Pancreas (tissue), 10 donors: ENCODE measurements at regions not wholly inside any gene's neighbourhood (a gene's known extent, or its start where the extent isn't known, plus 50 kb on each side); places are given as distances from the start of the nearest gene placed in this dataset.
"Not testable (repeated sequence)": the region's sequence is repeated elsewhere in the genome, so short reads cannot be mapped to it uniquely, and the experiment has no call there.

Experiments used
- ATAC-seq, 4 donors: fragments of 200-7000 bp; cut with Tn5 transposase; one replicate each; pipeline versions ENCODE4 v1.8.0 to v1.9.1; 2020; ENCODE audit warnings: mild to moderate bottlenecking in 4 of 4, moderate library complexity in 4 of 4
- DNase-seq, 6 donors: peaks; one replicate each; pipeline ENCODE4 v3.0.0-alpha.2; 2020
- FAIRE-seq: peaks from 2 replicates; lab custom pipeline; 2012; peaks lifted over from hg19 to GRCh38; lab: Jason Lieb, UNC
- H3K27ac ChIP-seq, 4 donors: fragments of 200-600 bp; sonication (generic); 1 replicate in 3 of 4; 2 replicates in 1 of 4; pipeline versions ENCODE4 v1.5.0 to v1.8.0; 2020
- H3K27me3 ChIP-seq, 4 donors: fragments of 200-600 bp; one replicate each; pipeline ENCODE4 v1.8.0; 2021
- H3K36me3 ChIP-seq, 3 donors: fragments of 200-600 bp; sonication (generic) in 1 of 3; one replicate each; pipeline versions ENCODE4 v1.5.0 to v1.8.0; 2020 to 2021
- H3K4me1 ChIP-seq, 3 donors: fragments of 200-600 bp; one replicate each; pipeline ENCODE4 v1.8.0; 2021
- H3K4me3 ChIP-seq, 4 donors: fragments of 200-600 bp; sonication (generic) in 2 of 4; one replicate each; pipeline versions ENCODE4 v1.5.0 to v1.8.0; 2020 to 2021
- H3K9me3 ChIP-seq, 4 donors: fragments of 200-600 bp; one replicate each; pipeline ENCODE4 v1.8.0; 2021
- WGBS, 2 donors: extraction: QIAGEN DNeasy Blood & Tissue Kit; methylation state at CpG; one replicate each; pipeline ENCODE4 v1.1.7; 2013; 5-methylcytosine and 5-hydroxymethylcytosine counted together
- intact Hi-C, 3 donors: fragments of 100-400 bp; cut with DNase I; formaldehyde crosslinking; loops; one replicate each; pipeline versions ENCODE4 v1.11.1 to v1.14.2; 2022
- TF ChIP-seq, protein P1 (sequence below), 4 donors: fragments of 200-600 bp; sonication (generic) in 3 of 4; IDR thresholded peaks; one replicate each; pipeline versions ENCODE4 v1.5.0 to v1.8.0; 2021; ENCODE audit warnings: antibody characterized with exemption in 4 of 4
- donor health status: healthy with polysubstance abuse.
- donor health status: DM: no; HTN: no; CAD: no; lungs with moderate emphysema.
- donor health status: DM: no; HTN: no; CAD: no.
- donor health status: control.
- donor health status: control.
- donor health status: Bipolar disorder and iron deficiency.
- donor health status: DM: yes; HTN: yes; CAD: no.
- donor health status: DM: no; HTN: no; CAD: no.
- donor health status: DM: no; HTN: no; CAD: no.
- donor health status: DM: yes; HTN: yes; CAD: no.

DNA sequence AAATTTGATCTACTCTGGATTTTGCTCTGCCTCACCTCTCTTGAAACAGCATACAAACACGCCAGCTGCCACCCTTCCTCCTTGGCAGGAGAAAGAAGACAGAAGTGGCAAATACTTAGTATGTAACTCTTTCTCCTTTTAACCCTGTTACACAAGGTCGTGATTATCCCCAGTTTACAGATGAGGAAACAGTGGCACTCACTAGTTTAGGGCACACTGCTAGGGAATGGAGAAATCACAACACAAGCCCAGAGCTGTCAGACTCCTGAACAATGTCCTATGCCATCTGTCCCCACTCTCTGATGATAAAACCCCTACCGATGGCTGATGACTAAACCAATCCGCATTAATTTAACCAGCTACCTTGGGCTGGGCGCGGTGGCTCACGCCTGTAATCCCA, 79.7 kb downstream of the FGD2 start:
- Histone ChIP-seq H3K4me3 (no peak overlapping the region), H3K27ac (no peak overlapping the region), H3K36me3 (no peaks in the 10 kb centered on the region), H3K4me1 (peaks cover 0 to 4% (median 0%) of the 10 kb centered on the region in 3 donors), H3K9me3 (no peaks in the 10 kb centered on the region), H3K27me3 (no peaks in the 10 kb centered on the region)
- WGBS, 2 donors, result 91 to 93% methylated on average over 7 of the region's 7 CpGs
- intact Hi-C loops, result no loop called here
- ATAC-seq, result no peak
- no peak for FAIRE-seq
- TF ChIP-seq, protein P1, sequence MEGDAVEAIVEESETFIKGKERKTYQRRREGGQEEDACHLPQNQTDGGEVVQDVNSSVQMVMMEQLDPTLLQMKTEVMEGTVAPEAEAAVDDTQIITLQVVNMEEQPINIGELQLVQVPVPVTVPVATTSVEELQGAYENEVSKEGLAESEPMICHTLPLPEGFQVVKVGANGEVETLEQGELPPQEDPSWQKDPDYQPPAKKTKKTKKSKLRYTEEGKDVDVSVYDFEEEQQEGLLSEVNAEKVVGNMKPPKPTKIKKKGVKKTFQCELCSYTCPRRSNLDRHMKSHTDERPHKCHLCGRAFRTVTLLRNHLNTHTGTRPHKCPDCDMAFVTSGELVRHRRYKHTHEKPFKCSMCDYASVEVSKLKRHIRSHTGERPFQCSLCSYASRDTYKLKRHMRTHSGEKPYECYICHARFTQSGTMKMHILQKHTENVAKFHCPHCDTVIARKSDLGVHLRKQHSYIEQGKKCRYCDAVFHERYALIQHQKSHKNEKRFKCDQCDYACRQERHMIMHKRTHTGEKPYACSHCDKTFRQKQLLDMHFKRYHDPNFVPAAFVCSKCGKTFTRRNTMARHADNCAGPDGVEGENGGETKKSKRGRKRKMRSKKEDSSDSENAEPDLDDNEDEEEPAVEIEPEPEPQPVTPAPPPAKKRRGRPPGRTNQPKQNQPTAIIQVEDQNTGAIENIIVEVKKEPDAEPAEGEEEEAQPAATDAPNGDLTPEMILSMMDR (IDR thresholded peaks at IDR 0.05), result no peak
- no peak for DNase-seq

DNA sequence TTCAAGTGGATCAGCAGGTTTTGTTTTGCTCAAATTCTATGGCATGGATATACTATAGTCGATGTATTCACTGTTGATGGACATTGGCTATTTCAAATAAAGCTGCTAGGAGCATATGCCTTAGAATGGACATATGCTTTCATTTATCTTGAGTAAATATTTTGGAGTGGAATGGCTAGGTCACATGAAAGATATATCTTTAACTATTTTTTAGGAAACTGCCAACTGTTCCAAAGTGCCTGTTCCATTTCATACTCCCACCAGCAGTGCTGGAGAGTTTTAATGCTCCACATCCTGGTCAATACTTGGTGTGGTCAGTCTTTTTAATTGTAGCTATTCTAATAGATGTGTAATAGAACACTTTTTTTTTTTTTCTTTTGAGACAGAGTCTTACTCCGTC, 81.1 kb upstream of the PIM1 start:
- Histone ChIP-seq H3K4me1 (no peaks in the 10 kb centered on the region), H3K27me3 (no peaks in the 10 kb centered on the region), H3K4me3 (no peak overlapping the region), H3K9me3 (no peaks in the 10 kb centered on the region), H3K36me3 (no peaks in the 10 kb centered on the region), H3K27ac (no peak overlapping the region)
- intact Hi-C loops, result no loop called here
- TF ChIP-seq, protein P1 (IDR thresholded peaks at IDR 0.05), result no peak
- DNase-seq (no peak), ATAC-seq (peak in 2 of 4 donors; percentile 32 to 51), FAIRE-seq (no peak)
- WGBS, 2 donors, result 56 to 64% methylated on average over 2 of the region's 2 CpGs

DNA sequence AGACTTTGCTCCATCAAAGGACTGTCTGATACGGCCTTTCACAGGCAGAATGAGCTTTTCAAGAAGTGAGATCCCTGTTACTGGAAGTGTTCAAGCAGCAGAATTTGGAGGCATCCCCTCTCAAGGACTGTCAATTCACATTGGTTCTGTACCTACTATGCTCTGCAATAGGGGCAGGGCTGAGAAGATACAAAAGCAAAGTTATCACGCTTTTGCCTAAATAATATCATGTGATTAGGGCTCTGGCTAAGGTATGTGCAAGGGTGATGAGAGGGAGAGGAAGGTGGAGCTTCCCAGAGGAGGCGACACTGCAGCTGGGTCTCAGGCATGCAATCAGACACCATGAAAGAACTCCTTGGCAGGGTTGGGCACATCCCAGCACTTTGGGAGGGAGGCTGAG, 80.2 kb upstream of the PIM1 start:
- Histone ChIP-seq H3K27me3 (no peaks in the 10 kb centered on the region), H3K36me3 (no peaks in the 10 kb centered on the region), H3K4me3 (no peak overlapping the region), H3K9me3 (no peaks in the 10 kb centered on the region), H3K4me1 (no peaks in the 10 kb centered on the region), H3K27ac (no peak overlapping the region)
- intact Hi-C loops, result no loop called here
- 94% methylated on average over 3 of the region's 3 CpGs for WGBS, 2 donors
- DNase-seq (no peak), ATAC-seq (no peak), FAIRE-seq (no peak)
- TF ChIP-seq, protein P1 (IDR thresholded peaks at IDR 0.05), result no peak

DNA sequence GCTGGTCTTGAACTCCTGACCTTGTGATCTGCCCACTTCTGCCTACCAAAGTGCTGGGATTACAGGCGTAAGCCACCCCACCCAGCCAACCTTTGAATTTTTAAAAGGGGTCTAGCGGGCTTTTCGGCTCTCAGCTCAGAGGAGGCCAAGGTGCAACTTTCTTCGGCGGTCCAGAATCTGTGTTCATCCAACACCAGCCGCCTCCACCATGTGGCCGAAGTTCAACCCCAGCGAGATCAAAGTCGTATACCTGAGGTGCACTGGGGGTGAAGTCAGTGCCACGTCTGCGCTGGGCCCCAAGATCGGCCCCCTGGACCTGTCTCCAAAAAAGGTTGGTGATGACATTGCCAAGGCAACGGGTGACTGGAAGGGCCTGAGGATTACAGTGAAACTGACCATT, 78.8 kb upstream of the PIM1 start:
- H3K4me1 ChIP-seq, FAIRE-seq: not testable (repeated sequence)

DNA sequence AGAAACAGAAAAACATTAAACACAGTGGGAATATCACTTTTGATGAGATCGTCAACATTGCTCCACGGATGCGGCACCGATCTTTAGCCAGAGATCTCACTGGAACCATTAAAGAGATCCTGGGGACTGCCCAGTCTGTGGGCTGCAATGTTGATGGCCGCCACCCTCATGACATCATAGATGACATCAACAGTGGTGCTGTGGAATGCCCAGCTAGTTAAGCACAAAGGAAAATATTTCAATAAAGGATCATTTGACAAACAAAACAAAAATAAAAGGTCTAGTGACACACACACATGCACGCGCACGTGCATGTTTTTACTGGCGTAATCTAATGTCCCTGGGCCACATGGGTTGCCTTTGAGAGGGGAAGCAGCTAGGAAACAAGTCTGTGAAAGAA, 78.4 kb upstream of the PIM1 start:
- intact Hi-C loops, H3K4me3 ChIP-seq, H3K27me3 ChIP-seq, H3K9me3 ChIP-seq, FAIRE-seq, H3K27ac ChIP-seq, ATAC-seq, H3K4me1 ChIP-seq, DNase-seq, H3K36me3 ChIP-seq: not testable (repeated sequence)
- WGBS, 2 donors, result 91 to 92% methylated on average over 9 of the region's 9 CpGs

More for the DNA sequence above, 78.8 kb upstream of the PIM1 start:
- WGBS, 2 donors, result 95 to 96% methylated on average over 13 of the region's 13 CpGs
- H3K36me3 ChIP-seq, ATAC-seq, H3K27me3 ChIP-seq, intact Hi-C loops, H3K27ac ChIP-seq, DNase-seq, H3K4me3 ChIP-seq, H3K9me3 ChIP-seq: not testable (repeated sequence)

DNA sequence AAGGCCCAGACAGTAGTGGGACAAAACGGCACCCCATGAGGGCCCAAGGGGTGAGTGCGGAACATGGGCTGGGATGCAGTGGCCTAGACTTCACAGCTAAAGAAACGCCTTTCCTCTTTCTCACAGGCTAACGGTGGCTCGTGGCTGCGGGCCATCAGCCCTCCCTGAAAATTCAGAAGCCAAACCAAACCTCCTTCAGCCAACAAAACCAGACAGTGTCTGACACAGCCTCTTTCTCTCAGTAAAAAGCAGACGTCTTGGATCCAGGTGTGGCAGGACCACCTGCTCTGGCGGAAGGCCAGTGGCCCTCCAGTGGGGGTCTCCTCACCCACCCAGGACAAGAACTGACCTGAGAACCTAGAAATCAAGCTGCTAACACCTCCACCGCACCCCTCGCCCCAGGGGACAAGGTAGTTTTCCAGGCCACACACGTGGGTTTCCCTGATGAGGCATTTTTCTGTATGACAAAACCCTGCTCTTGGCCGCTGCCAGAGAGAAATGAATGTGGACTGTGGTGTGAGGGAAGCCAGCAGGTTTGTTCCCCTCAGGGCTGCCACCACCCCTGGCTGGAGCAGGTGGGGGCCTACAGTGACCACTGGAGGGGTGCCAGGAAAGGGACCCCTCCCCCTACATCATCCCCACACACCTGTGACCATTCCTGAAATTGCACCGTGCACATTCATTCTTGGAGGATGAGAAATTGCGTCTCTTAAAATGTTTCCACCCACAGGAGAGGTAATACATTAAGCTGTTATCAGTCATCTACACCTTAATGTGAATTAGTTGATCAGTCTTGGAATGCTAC, 76.8 kb upstream of the PIM1 start:
- H3K9me3 ChIP-seq, result no peaks in the 10 kb centered on the region
- FAIRE-seq (no peak), ATAC-seq (peak; percentile 28 to 75 (median 54)), DNase-seq (peak in 3 of 6 donors; percentile 39 to 48 (median 40))
- no peaks in the 10 kb centered on the region for H3K36me3 ChIP-seq
- WGBS, 2 donors, result 65 to 83% methylated on average over 14 of the region's 14 CpGs
- H3K4me1 ChIP-seq, result no peaks in the 10 kb centered on the region
- TF ChIP-seq, protein P1 (IDR thresholded peaks at IDR 0.05), result no peak
- intact Hi-C loops, result no loop called here
- H3K4me3 ChIP-seq, result no peak overlapping the region
- H3K27ac ChIP-seq, result peak overlapping the region in 2 of 4 donors; percentile 15 to 55
- no peaks in the 10 kb centered on the region for H3K27me3 ChIP-seq
